RWPE2 (cell line): ENCODE measurements at regions not wholly inside any gene's neighbourhood (a gene's known extent, or its start where the extent isn't known, plus 50 kb on each side); places are given as distances from the start of the nearest gene placed in this dataset.

Experiments used
- ATAC-seq: fragments of 200-7000 bp; cut with Tn5 transposase; 3 replicates; pipeline ENCODE4 v1.9.1; 2021; ENCODE audit warnings: low read depth
- DNase-seq: peaks from one replicate; pipeline ENCODE4 v3.0.0-alpha.2; 2020; ENCODE audit warnings: low spot score
- H3K27ac ChIP-seq: fragments of 450-650 bp; 2 replicates; pipeline ENCODE4 v1.5.1; 2017; ENCODE audit warnings: mild to moderate bottlenecking; ENCODE audit not compliant: poor library complexity, severe bottlenecking
- H3K27me3 ChIP-seq: fragments of 250-450 bp; sonication (Bioruptor Pico); 2 replicates; pipeline ENCODE4 v1.5.1; 2021; ENCODE audit warnings: mild to moderate bottlenecking, moderate library complexity; ENCODE audit not compliant: insufficient read depth, poor library complexity, severe bottlenecking
- H3K36me3 ChIP-seq: fragments of 250-450 bp; sonication (Bioruptor Pico); 2 replicates; pipeline ENCODE4 v1.5.1; 2020; ENCODE audit warnings: low read depth, mild to moderate bottlenecking, moderate library complexity
- H3K4me1 ChIP-seq: fragments of 250-450 bp; sonication (Bioruptor Pico); 2 replicates; pipeline ENCODE4 v1.5.1; 2021; ENCODE audit warnings: mild to moderate bottlenecking, moderate library complexity; ENCODE audit not compliant: insufficient read depth, poor library complexity, severe bottlenecking
- H3K4me3 ChIP-seq: fragments of 250-450 bp; sonication (Bioruptor Pico); 2 replicates; pipeline ENCODE4 v1.5.1; 2021; ENCODE audit warnings: mild to moderate bottlenecking, moderate library complexity; ENCODE audit not compliant: severe bottlenecking
- H3K9me3 ChIP-seq: fragments of 250-450 bp; sonication (Bioruptor Pico); 2 replicates; pipeline ENCODE4 v1.5.1; 2021; ENCODE audit warnings: mild to moderate bottlenecking, moderate library complexity; ENCODE audit not compliant: severe bottlenecking
- CTCF ChIP-seq: fragments of 450-650 bp; IDR thresholded peaks from one replicate; pipeline ENCODE4 v1.5.1; 2017; ENCODE audit warnings: mild to moderate bottlenecking, moderate library complexity; ENCODE audit not compliant: poor library complexity, severe bottlenecking

- no peak for TF ChIP-seq CTCF
- peaks cover 11% of the 10 kb centered on the region for H3K27me3 ChIP-seq
- no peaks in the 10 kb centered on the region for H3K9me3 ChIP-seq
- H3K4me1 ChIP-seq, result no peaks in the 10 kb centered on the region
- no peak for DNase-seq
- H3K4me3 ChIP-seq, result no peak overlapping the region
- no peak overlapping the region for H3K27ac ChIP-seq
- no peaks in the 10 kb centered on the region for H3K36me3 ChIP-seq
- ATAC-seq, result no peak
Observed at GRCh38 chr3:28777806-28778475, 429.3 kb upstream of the AZI2 start.

- Histone ChIP-seq H3K27me3 (peaks cover 11% of the 10 kb centered on the region), H3K4me1 (no peaks in the 10 kb centered on the region), H3K9me3 (no peaks in the 10 kb centered on the region), H3K4me3 (no peak overlapping the region), H3K27ac (no peak overlapping the region), H3K36me3 (no peaks in the 10 kb centered on the region)
- DNase-seq (no peak), ATAC-seq (no peak)
- no peak for TF ChIP-seq CTCF
Observed at GRCh38 chr3:28780480-28780879, 431.9 kb upstream of the AZI2 start.

GRCh38 chr3:28781053-28781452 is 432.4 kb upstream of the AZI2 start:
- no peaks in the 10 kb centered on the region for H3K9me3 ChIP-seq
- no peak overlapping the region for H3K4me3 ChIP-seq
- no peak for TF ChIP-seq CTCF
- no peak overlapping the region for H3K27ac ChIP-seq
- DNase-seq (no peak), ATAC-seq (no peak)
- H3K27me3 ChIP-seq, result peaks cover 11% of the 10 kb centered on the region
- H3K36me3 ChIP-seq, result no peaks in the 10 kb centered on the region
- no peaks in the 10 kb centered on the region for H3K4me1 ChIP-seq

- DNase-seq (no peak), ATAC-seq (no peak)
- Histone ChIP-seq H3K4me1 (no peaks in the 10 kb centered on the region), H3K27ac (no peak overlapping the region), H3K4me3 (no peak overlapping the region), H3K36me3 (no peaks in the 10 kb centered on the region), H3K27me3 (peaks cover 4% of the 10 kb centered on the region), H3K9me3 (no peaks in the 10 kb centered on the region)
- TF ChIP-seq CTCF, result no peak
Observed at GRCh38 chr3:28786446-28786845, 437.8 kb upstream of the AZI2 start.

- no peaks in the 10 kb centered on the region for H3K4me1 ChIP-seq
- no peak for TF ChIP-seq CTCF
- no peaks in the 10 kb centered on the region for H3K36me3 ChIP-seq
- ATAC-seq (no peak), DNase-seq (no peak)
- H3K4me3 ChIP-seq, result no peak overlapping the region
- no peak overlapping the region for H3K27ac ChIP-seq
- H3K27me3 ChIP-seq, result no peaks in the 10 kb centered on the region
- H3K9me3 ChIP-seq, result no peaks in the 10 kb centered on the region
Observed at GRCh38 chr3:28788571-28788970, 439.9 kb upstream of the AZI2 start.
